Astrocyte (in vitro differentiated cells and primary cell): ENCODE measurements at regions not wholly inside any gene's neighbourhood (a gene's known extent, or its start where the extent isn't known, plus 50 kb on each side); places are given as distances from the start of the nearest gene placed in this dataset.

Source experiments
- DNase-seq: peaks from one replicate; pipeline ENCODE4 v3.0.0-alpha.2; 2010; ENCODE audit warnings: low read depth
- FAIRE-seq: peaks from 2 replicates; lab custom pipeline; 2011; peaks lifted over from hg19 to GRCh38; lab: Jason Lieb, UNC
- H2AFZ ChIP-seq: 2 replicates; pipeline ENCODE4 v1.6.0; 2012; ENCODE audit warnings: low read depth, low read length, inconsistent platforms
- H3K27ac ChIP-seq: 2 replicates; pipeline ENCODE4 v1.5.1; 2011; ENCODE audit warnings: low read depth, low read length, inconsistent platforms
- H3K27me3 ChIP-seq: 2 replicates; pipeline ENCODE4 v1.6.0; 2011; ENCODE audit warnings: low read length, inconsistent platforms; ENCODE audit not compliant: insufficient read depth
- H3K36me3 ChIP-seq: 2 replicates; pipeline ENCODE4 v1.5.1; 2011; ENCODE audit warnings: low read length, inconsistent platforms; ENCODE audit not compliant: insufficient read depth
- H3K4me1 ChIP-seq: 2 replicates; pipeline ENCODE4 v1.5.1; 2011; ENCODE audit warnings: low read length, inconsistent platforms; ENCODE audit not compliant: insufficient read depth
- H3K4me2 ChIP-seq: 2 replicates; pipeline ENCODE4 v1.6.0; 2012; ENCODE audit warnings: low read length, inconsistent platforms
- H3K4me3 ChIP-seq: 2 replicates; pipeline ENCODE4 v1.5.1; 2011; ENCODE audit warnings: low read depth, mild to moderate bottlenecking, low read length, inconsistent platforms; ENCODE audit not compliant: insufficient read depth
- H3K79me2 ChIP-seq: 2 replicates; pipeline ENCODE4 v1.6.0; 2012; ENCODE audit warnings: mild to moderate bottlenecking, low read length, inconsistent platforms; ENCODE audit not compliant: insufficient read depth
- H3K9ac ChIP-seq: 2 replicates; pipeline ENCODE4 v1.6.0; 2012; ENCODE audit warnings: mild to moderate bottlenecking, low read length, inconsistent platforms
- H3K9me3 ChIP-seq: 2 replicates; pipeline ENCODE4 v1.5.1; 2012; ENCODE audit warnings: low read depth, mild to moderate bottlenecking, low read length, inconsistent platforms; ENCODE audit not compliant: insufficient read depth
- H4K20me1 ChIP-seq: 2 replicates; pipeline ENCODE4 v1.6.0; 2012; ENCODE audit warnings: low read length, inconsistent platforms; ENCODE audit not compliant: insufficient read depth
- H3K27ac Mint-ChIP-seq: one replicate; pipeline ENCODE4 v1.8.0; 2021; ENCODE audit warnings: mild to moderate bottlenecking, mixed read lengths; ENCODE audit not compliant: unreplicated experiment
- H3K27me3 Mint-ChIP-seq: one replicate; pipeline ENCODE4 v1.8.0; 2021; ENCODE audit warnings: low read depth, mixed read lengths; ENCODE audit not compliant: unreplicated experiment
- H3K36me3 Mint-ChIP-seq: one replicate; pipeline ENCODE4 v1.8.0; 2021; ENCODE audit warnings: low read depth, mixed read lengths; ENCODE audit not compliant: unreplicated experiment
- H3K4me1 Mint-ChIP-seq: one replicate; pipeline ENCODE4 v1.8.0; 2021; ENCODE audit warnings: low read depth, mixed read lengths; ENCODE audit not compliant: unreplicated experiment
- H3K4me3 Mint-ChIP-seq: one replicate; pipeline ENCODE4 v1.8.0; 2021; ENCODE audit warnings: mild to moderate bottlenecking, moderate library complexity, mixed read lengths; ENCODE audit not compliant: unreplicated experiment
- H3K9me3 Mint-ChIP-seq: one replicate; pipeline ENCODE4 v1.8.0; 2021; ENCODE audit warnings: mild to moderate bottlenecking, mixed read lengths; ENCODE audit not compliant: unreplicated experiment
- EZH2 ChIP-seq: IDR thresholded peaks from 2 replicates; pipeline ENCODE4 v1.6.1; 2012; ENCODE audit warnings: mild to moderate bottlenecking, low read length, inconsistent platforms; ENCODE audit not compliant: insufficient read depth
- TF ChIP-seq, protein P1 (sequence below): IDR thresholded peaks from 2 replicates; pipeline ENCODE4 v1.5.1; 2011; ENCODE audit warnings: low read depth, mild to moderate bottlenecking, inconsistent platforms, low read length, moderate library complexity; ENCODE audit not compliant: insufficient read depth

DNA sequence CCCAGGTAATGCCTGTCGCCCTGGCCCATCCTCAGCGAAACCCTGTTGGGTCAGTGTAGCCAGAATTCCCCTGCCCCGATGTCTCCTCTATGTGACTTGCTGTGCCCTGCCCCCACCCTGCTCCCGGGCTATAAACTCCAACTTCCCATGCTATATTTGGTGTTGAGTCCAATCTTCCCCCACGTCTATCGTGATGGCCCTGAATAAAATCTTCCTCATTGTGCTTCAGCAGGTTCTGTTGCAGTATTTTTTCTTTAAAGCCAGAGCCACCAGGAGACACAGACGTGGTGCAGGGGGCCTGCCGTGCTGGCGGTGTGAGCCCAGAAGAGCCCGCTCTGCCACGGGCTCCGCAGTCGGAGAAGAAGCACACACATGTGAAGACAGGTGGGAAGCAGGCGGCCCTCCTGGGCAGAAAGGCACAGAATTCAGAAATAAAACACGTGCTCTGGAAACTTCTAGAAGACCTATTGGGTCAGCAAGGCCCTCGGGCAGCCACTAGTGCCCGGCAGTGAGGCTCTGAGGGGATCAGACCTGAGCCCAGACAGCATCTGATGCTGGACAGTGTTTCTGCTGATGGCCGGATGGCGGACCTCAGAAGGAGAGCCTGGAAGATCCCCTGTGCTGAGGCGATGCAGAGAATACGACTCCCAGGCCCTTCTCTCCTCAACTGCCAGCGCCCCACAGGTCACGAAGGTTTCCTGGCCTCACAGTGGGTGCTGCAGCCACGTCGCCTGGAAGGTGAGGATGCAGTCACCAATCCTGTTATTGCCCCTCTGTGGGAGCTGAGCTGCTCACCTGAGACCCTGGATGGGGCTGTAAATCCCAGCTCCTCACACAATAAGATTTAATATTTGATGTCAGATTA lies 501.9 kb downstream of the BRD1 start:
- Histone ChIP-seq H4K20me1 (no peaks in the 10 kb centered on the region), H2AFZ (no peak overlapping the region), H3K4me2 (no peak overlapping the region), H3K4me3 (no peak overlapping the region), H3K27ac (no peak overlapping the region), H3K36me3 (no peaks in the 10 kb centered on the region), H3K79me2 (no peaks in the 10 kb centered on the region), H3K9ac (no peak overlapping the region), H3K27me3 (no peaks in the 10 kb centered on the region), H3K4me1 (no peaks in the 10 kb centered on the region), H3K9me3 (peaks cover 6% of the 10 kb centered on the region)
- TF ChIP-seq, protein P1, sequence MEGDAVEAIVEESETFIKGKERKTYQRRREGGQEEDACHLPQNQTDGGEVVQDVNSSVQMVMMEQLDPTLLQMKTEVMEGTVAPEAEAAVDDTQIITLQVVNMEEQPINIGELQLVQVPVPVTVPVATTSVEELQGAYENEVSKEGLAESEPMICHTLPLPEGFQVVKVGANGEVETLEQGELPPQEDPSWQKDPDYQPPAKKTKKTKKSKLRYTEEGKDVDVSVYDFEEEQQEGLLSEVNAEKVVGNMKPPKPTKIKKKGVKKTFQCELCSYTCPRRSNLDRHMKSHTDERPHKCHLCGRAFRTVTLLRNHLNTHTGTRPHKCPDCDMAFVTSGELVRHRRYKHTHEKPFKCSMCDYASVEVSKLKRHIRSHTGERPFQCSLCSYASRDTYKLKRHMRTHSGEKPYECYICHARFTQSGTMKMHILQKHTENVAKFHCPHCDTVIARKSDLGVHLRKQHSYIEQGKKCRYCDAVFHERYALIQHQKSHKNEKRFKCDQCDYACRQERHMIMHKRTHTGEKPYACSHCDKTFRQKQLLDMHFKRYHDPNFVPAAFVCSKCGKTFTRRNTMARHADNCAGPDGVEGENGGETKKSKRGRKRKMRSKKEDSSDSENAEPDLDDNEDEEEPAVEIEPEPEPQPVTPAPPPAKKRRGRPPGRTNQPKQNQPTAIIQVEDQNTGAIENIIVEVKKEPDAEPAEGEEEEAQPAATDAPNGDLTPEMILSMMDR, result no peak
- no peak for TF ChIP-seq EZH2
- FAIRE-seq (no peak), DNase-seq (no peak)
- no peaks in the 10 kb centered on the region for H3K36me3 Mint-ChIP-seq
- no peak overlapping the region for H3K27ac Mint-ChIP-seq
- no peak overlapping the region for H3K4me3 Mint-ChIP-seq
- H3K9me3 Mint-ChIP-seq, result peaks cover 11% of the 10 kb centered on the region
- no peaks in the 10 kb centered on the region for H3K4me1 Mint-ChIP-seq
- H3K27me3 Mint-ChIP-seq, result peaks cover 47% of the 10 kb centered on the region

DNA sequence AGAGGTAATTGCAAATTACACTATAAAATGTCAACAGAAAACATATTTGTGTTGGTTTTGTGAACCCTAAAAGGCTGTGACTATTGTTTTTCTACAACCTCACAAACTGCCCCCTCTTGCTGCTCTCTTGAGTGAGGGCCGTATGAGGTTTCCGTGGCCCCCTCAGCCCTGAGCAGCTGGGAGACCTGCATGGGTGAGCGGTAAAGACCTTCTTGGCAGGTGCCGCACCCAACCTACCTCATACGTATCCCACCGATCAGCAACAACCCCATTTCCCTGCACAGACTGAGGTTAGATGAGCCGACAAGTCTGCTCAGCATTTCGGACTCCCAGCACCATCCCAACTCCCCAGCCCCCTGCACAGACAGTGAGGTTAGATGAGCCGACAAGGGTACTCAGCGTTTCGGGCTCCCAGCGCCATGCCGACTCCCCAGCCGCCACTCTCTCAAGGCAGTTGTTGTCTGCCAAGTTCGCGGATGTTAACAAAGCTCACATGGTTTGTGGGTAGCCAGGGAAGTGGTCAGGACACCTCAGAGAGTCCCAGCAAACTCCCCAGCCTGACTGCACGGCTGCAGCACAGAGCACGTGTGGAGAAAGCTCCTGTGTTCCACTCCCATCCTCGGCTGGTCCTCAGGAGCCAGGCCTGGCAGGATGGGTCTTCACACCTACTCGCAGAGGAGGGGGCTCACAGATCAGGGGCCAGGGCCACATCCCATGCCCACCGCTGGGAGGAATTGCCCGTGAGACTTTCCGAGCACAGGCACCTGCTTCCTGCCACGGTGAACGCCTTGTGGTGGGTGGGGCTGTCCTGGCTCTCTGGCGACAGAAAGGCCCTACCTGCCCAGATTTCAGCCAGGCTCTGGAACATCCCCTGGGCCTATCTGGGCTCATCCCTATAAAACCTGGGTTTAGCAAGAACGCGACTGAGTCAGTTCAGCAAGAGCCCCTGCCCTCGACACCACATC lies 502.9 kb downstream of the BRD1 start:
- H3K4me1 ChIP-seq, result no peaks in the 10 kb centered on the region

More for the DNA sequence above, 502.9 kb downstream of the BRD1 start:
- no peaks in the 10 kb centered on the region for H3K36me3 ChIP-seq
- H4K20me1 ChIP-seq, result no peaks in the 10 kb centered on the region
- no peak overlapping the region for H3K4me3 ChIP-seq
- no peak overlapping the region for H3K4me2 ChIP-seq
- Mint-ChIP-seq H3K27me3 (peaks cover 47% of the 10 kb centered on the region), H3K4me1 (no peaks in the 10 kb centered on the region), H3K9me3 (peaks cover 11% of the 10 kb centered on the region), H3K27ac (no peak overlapping the region), H3K4me3 (no peak overlapping the region), H3K36me3 (no peaks in the 10 kb centered on the region)
- TF ChIP-seq, protein P1, result no peak
- TF ChIP-seq EZH2, result no peak
- no peaks in the 10 kb centered on the region for H3K79me2 ChIP-seq
- H3K27ac ChIP-seq, result no peak overlapping the region
- no peaks in the 10 kb centered on the region for H3K27me3 ChIP-seq
- FAIRE-seq, result no peak
- DNase-seq, result no peak
- H3K9ac ChIP-seq, result no peak overlapping the region
- H3K9me3 ChIP-seq, result peaks cover 6% of the 10 kb centered on the region
- no peak overlapping the region for H2AFZ ChIP-seq
